HG03039 (cell line): ENCODE measurements at regions not wholly inside any gene's neighbourhood (a gene's known extent, or its start where the extent isn't known, plus 50 kb on each side); places are given as distances from the start of the nearest gene placed in this dataset.
"Not testable (repeated sequence)": the region's sequence is repeated elsewhere in the genome, so short reads cannot be mapped to it uniquely, and the experiment has no call there.

Experiments
- ATAC-seq: cut with Tn5 transposase; IDR thresholded peaks from one replicate; pipeline ENCODE4 v1.9.1; 2021; ENCODE audit warnings: mild to moderate bottlenecking, moderate library complexity; ENCODE audit not compliant: unreplicated experiment

GRCh38 chr6:150765067-150765764, 100.3 kb upstream of the MTHFD1L start:
- ATAC-seq = peak; percentile 87

DNA sequence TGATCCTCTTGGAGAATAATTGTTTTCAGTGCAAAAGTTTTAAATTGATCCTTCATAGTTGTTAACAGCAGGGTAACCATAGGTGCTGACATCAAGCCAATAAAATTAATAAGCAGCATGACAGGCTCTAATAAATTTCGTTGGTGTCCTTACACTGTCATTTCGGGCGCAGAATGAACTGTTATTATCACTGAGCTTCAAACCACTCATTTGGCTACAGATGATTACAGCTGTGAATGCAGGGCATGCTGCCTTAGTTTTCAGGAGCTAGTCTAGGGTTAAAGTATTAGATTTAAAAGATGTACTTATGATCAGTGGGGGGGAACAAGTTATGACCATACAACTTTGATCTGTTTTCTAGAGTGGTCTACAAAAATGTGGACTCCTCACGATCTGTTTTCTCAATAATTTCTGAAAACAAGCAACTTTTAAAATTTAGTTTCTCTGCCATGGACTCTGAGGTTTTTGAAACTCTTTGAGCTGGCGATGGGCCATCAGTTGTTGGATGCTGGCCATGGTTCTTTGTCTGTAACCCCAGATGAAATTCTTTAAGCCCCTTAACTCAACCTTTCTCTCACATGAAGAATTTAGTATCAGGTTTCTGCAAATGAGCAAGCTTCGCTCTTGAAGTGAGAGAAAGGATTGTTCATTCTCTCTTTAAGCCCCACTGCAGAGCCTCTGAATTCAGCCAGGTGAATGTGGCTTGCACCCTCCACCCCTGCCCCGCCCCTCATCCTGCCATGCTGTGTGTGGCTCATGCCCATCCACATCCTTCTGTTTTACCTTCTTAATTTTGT, 99.1 kb upstream of the MTHFD1L start:
- ATAC-seq = no peak

GRCh38 chr6:150767161-150767560, 98.3 kb upstream of the MTHFD1L start:
- no peak for ATAC-seq

DNA sequence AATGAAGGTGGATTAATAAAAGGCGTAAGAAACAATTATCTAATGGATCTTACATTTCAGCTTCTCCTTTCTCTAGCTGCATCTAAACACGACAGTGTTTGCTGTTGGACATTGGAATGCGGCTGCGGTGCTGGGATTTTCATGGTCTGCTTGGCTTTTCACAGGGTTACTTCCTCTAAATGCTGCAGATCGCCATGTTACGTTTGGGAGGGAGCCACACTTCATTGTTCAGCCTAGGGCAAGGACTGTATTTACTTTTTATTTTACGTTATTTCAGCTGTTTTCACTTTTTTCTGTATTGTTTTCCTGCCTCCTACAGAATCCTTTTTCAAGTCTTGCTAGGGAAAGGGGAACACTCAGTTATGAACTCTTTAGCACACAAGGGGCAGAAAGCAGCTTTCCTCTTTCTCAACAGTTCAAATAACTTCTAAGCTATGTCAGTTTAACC, 97.9 kb upstream of the MTHFD1L start:
- no peak for ATAC-seq

DNA sequence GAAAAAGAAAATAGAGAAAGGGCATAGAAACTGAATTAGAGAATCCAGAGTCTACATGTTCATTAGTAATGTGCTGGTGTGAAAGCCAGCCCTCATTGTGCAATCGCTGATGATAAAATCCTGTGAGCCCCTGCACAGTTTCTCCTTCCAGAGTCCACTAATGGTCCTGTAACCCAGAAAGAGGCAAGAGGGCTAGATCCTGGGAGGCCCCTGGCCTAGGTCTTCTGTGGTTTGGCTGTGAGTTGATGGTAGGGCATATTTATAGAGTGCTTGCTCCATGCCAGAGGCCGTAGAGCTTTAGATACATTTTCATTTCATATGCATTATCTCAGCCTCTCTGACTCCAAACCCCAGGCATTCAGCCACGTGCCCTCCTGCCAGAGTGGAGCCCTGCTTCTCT, 94.9 kb upstream of the MTHFD1L start:
- ATAC-seq = no peak

DNA sequence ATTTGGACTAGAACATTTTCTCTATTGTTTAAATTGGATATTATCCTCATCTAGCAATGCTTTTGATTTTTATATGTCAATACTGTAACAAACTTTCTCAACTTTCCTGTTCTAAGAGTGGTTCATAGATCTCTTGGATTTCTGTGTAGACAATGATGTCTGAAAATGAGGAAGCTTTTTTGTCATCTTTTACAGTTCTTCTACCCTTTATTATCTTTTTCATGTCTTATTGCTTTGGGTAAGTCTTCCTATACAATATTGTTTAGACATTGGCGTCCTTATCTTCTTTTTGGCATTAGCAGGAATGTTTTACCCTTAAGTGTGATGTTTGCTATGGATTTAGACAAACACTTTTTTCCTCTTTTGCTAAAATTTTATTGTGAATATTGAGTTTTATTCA, 91.5 kb upstream of the MTHFD1L start:
- no peak for ATAC-seq

- ATAC-seq = no peak
Measured at GRCh38 chr6:150775415-150776203, 89.9 kb upstream of the MTHFD1L start.

GRCh38 chr6:150777736-150778135, 87.8 kb upstream of the MTHFD1L start:
- ATAC-seq = no peak

DNA sequence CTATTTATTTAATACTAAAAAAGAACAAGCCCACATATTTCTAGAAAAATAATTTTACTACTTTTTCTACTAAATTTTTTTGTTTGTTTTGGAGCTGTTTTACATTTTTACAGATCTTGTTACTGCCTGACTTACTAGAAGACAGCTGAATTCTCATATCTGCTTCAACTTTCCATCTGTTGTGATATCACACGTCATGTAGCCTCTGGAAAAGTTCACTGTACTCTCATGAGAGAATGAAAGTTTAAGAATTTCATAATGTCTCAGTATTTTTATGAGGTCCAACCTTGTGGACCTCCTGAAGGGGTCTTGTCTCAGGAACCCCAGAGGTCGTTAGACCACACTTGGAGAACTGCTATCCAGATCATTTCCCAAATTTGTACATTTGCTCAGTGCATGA, 81.7 kb upstream of the MTHFD1L start:
- ATAC-seq = no peak

DNA sequence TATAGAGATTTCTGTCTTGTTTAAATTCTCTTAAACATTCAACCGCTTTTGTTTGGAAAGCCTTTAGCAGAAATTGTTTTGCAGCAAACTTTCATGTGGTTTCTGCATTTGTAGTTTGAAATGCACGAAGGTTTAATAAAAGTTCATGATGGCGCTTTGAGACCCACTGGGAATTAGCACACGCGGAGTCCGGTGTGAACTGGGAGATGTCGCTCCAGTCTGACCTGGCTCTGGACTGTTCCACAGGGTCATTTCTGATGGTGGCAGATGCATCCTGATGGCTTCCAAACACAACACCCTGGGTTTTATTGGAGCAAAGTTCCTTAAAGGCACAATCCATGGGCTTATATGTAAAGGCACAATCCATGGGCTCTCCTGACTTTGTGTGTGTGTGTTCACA, 78.1 kb upstream of the MTHFD1L start:
- no peak for ATAC-seq

DNA sequence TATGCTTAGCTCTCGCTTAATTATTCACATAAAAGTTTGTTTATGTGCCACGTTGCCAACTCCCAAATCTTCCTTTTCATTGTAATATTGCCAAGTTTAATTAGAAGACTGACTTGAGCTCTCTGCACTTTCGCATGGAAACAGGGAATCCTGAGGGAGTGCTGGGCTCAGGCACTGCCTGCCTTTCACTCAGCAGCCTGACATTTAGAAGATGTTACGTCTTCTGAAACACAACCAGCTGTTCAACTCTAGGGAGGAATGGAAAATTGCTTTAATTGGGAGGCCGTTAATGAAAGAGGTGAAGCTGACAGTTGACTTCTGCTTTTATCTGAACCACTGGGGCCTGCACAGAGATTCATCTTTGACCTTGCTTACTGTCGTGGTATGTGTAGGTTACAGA, 77.4 kb upstream of the MTHFD1L start:
- no peak for ATAC-seq

- not testable (repeated sequence) for ATAC-seq
Measured at GRCh38 chr6:150789906-150790305, 75.6 kb upstream of the MTHFD1L start.

DNA sequence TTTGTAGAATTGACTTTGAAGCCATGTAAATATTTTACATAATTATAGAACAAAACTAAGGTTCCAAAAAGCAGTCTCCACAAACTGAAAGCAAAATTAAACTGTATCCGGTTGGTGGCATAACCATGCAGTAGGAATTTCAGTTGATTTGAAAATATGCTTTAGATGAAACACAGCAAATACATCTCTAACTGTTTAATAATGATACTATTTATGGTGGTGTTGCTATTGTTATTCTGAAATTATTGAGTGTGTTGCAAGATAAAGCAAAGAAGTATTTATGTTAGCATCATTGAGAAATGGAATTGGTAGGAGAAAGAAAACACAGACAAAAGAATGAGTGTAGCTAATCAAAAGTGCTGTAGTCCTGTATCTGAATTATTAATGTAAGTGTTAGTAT, 73.8 kb upstream of the MTHFD1L start:
- ATAC-seq = no peak

DNA sequence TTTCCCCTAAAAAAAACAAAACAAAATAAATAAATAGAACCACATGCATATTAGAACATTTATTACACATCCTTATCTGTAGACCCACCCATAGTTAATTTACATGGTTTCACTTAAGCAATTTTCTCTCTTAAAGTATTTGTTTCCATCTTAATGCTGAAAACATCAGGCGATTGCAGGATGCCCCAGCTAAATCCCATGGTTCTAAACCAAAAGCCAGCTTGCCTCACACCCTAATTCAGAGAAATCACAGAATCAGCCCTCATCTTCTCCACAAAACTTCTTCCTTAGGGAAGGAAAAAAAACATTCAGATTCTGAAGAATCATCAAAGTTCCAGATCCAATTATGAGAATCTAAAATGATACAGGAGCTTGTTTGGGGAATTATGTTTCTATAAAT, 67.6 kb upstream of the MTHFD1L start:
- no peak for ATAC-seq

GRCh38 chr6:150799276-150799805, 66.2 kb upstream of the MTHFD1L start:
- no peak for ATAC-seq

DNA sequence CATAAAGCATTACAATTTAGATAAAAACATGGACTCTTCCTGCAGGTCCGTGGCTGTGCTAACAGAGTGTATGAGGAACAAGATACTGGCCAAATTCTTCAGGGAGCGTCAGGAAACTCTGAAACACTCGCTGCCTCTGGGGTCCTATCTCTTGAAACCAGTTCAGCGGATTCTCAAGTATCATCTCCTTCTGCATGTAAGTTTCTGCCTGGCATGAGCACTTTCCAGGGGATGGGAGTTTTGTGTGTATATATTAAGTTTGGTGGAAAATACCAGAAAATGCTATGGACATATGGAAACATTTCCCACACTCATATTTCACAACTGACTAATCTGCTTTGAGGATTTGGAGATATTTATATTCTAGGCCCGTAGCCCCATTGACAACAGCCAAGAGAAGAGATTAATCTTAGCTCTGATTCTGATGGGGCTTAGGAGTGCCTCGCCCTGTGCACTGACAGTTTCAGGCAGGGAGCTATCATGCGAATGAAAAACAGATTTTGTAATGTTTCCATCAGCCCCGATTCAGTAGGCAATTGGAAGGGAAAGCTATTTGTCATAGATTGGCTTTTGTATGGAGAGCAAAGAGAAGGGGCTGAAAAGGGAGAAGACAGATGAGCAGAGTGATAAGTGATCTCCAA, 64.7 kb upstream of the MTHFD1L start:
- no peak for ATAC-seq

GRCh38 chr6:150806790-150807189, 58.7 kb upstream of the MTHFD1L start:
- no peak for ATAC-seq

DNA sequence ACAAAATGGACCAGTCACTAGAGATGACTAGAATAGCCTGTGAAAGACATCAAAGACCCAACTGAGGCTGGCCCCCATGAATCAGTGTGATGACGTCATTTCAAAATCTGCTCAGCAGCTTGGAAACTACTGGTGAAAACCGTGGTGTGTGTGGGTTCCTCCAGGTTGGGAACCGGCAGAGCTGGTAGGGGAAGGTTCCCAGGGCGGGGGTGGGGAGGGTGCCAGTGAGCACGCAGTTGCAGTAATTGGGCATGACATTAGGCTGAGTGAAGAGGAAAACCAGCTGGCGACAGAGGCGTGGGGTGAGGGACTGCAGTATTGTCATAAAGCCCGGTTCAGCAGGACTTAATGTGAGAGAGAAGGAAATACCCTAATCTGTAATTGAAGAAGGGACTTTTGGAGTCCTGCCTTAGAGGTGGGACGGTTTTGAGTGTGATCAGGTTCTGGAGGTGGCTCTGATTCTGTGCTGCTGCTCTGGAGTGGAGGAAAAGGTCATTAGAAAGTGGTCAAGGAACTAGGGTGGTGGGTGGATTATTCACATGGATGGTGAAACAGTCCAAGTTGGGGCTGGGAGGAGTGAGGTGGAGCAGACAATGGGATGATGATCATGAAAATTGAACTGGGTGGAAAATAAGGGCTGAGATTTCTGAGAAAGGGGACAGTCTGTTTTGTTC, 52.0 kb upstream of the MTHFD1L start:
- peak; percentile 65 for ATAC-seq

- peak; percentile 59 for ATAC-seq
Measured at GRCh38 chr6:150813993-150814359, 51.5 kb upstream of the MTHFD1L start.
